GM18511 (cell line): ENCODE measurements at regions not wholly inside any gene's neighbourhood (a gene's known extent, or its start where the extent isn't known, plus 50 kb on each side); places are given as distances from the start of the nearest gene placed in this dataset.
"Not testable (repeated sequence)": the region's sequence is repeated elsewhere in the genome, so short reads cannot be mapped to it uniquely, and the experiment has no call there.

ENCODE experiments used
- ATAC-seq: cut with Tn5 transposase; IDR thresholded peaks from one replicate; pipeline ENCODE4 v1.9.1; 2021; ENCODE audit warnings: mild to moderate bottlenecking, moderate library complexity; ENCODE audit not compliant: unreplicated experiment

DNA sequence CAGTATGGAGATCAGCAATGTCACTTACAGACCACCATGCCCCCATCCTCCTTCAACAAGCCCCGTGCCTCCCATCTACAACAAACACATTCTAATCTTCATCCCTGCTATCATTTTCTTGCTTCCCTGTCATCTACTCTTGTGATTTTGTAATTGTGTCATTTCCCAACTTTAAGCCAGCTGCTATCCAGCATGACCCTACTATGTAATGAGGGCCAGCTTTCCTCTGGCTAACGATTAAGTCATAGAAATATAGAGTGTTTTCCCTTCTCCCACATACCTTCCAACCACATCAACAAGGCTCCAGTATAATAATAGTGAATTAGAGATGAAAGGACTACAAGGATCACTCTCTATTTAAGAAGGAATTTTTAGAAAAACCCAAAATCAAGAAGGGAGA, 607.0 kb downstream of the TENT5A start:
- no peak for ATAC-seq

DNA sequence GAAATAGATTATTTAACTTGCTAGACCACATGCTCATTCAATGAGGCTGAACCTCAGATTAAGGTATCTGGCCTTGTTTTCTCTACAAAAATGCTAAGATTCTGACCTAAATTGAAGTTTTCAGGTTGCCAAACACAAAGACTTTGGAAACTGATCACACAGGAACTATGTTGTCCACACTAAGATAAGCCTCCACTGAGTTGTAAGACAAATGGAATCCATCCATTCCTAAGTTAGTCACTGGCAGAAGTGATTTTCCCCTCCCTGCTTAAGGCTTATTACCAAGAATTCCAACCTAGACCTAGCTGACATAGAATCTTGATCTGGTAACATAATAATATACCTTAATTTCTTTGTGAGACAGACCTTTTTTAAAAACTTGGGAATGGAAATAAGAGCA, 608.1 kb downstream of the TENT5A start:
- no peak for ATAC-seq

DNA sequence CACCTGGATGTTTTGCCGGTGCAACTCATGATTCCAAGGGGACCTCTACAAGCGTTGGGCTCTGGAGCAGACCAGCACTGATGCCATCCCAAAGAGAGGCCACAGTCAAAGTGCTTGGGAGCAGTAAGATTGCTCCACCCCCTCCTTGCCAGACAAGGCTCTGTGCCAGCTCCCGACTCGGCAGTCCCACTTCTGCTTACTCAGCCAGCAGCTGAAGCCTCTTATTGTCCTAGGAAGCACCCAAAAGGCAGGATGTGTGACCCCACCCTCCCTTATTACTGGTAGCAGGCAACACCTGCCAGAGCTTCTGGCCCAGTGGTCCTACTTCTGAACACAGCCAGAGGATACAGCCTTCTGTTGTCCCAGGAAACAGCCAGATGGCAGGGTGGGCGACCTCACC, 614.2 kb downstream of the TENT5A start:
- no peak for ATAC-seq

DNA sequence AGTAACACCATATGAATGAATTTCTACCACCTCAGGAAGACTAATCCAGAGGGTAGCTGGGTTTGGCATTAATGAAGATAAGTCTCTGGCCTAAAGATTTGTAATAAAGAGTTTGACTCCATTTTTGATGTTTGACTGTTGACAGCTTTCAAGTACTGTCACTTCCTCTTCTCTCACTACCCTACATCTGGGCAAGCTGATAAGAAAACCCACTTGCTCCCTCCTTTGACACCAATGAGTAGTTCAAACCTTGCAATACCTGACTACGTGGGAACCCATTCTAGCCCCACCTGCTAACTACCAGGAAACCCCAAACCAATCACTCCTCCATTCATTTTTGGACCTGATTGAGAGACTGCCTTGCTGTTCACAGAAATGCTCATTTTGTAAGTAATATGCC, 621.5 kb downstream of the TENT5A start:
- ATAC-seq = no peak

DNA sequence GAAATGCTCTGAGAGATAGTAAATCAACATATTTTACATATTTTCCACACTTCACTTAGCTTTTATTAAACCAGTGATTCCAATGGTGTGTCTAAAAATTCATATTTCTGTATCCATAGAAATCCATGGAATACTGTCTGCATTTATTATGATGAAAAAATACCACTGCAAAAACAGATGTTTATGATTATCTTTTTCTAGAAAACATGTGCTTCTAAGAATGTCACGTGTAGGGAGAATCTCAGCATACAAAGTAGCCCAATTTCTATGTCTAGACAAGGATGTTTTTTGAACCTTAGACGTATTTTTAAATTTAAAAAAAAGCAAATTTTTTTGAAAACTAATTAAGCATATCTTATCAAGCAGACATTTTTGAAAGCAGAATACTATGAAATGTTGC, 622.4 kb downstream of the TENT5A start:
- ATAC-seq = no peak

DNA sequence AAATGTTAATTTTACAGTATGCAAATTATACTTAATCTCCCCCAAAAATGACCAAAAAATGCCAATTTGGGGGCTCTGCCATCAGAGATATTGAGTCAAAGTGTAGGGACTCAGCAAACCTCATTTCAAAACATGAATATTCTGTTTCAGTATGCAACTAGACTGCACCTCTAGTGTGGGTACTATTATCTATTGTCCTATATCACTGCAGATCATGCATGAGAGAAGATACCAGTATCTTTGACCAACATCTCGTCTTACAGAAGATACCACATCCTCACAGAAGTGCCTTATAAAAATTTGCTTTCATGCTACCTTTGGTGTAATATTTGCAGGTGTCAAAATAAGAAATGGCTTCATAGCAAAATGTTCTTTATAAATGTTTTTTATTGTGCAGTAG, 623.8 kb downstream of the TENT5A start:
- no peak for ATAC-seq

DNA sequence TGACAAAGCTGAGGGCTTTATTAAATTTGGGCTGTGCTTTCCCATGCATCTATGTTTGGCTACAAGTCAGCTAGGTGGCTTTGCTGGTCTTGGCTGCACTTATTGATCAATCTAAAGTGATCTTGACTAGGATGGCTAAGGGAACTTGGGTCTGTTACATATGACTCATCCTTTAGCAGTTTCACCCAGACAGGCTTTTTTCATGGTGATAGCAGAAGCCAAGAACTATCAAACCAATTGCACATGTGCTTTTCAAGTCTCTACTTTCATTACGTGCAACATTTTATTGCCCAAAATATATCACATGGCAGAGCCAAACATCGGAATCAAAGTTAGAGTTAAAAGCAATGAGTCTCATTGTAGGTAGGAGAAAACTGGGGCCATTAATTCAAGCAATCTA, 626.3 kb downstream of the TENT5A start:
- no peak for ATAC-seq

DNA sequence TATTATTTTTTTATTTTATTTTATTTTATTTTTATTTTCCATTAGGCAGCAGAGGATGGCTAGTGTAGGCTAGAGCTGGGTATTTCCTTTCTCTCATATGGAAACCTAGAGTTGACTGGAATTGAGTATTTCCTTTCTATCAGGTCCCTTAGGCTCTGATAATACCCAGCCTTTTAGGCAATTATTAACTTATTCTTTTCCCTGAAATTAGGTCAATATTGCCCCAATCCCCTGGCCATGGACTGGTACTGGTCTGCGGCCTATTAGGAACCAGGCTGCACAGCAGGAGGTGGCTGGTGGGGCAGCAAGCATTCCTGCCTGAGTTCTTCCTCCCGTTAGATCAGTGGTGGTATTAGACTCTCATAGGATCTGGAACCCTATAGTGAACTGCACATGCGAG, 632.2 kb downstream of the TENT5A start:
- no peak for ATAC-seq

DNA sequence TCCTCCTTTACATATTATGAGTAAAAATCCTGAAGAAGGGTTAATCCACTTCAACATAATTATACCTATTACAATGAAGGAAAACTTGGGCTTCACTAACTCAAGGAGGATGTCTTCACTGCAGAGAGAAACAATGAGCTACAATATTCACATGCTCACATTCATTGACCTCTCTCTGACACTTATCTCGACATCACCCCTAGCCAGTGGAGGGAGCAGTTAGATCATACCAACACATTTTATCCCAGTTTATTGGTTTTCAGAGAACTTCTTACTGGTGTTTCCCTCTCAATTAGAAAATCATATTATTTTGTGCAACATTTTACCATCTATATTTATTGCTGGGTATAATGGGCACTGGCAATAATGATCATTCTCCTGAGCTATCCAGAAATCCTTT, 646.5 kb downstream of the TENT5A start:
- ATAC-seq = no peak

DNA sequence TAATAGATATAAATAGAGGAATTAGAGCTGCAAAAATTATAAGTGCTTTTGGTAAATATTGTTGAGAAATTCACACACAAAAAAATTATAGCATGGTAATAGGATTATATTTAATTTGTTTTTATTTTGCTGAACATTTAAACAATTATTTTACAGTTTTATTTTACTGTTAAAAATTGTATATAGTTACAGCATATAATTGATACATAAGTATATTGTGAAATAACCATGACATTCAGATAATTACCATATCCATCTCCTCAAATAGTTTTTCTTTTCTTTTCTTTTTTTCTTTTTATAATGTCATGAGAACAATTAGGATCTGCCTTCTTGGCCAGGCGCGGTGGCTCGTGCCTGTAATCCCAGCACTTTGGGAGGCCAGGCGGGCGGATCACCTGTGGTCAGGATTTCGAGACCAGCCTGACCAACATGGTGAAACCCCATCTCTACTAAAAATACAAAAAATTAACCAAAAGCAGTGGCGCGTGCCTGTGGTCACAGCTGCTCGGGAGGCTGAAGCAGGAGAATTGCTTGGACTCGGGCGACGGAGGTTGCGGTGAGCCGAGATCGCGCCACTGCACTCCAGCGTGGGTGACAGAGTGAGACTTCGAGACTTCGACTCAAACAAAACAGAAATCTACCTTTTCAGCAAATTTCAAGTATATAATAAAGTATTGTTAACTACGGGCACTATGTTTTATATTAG, 654.2 kb downstream of the TENT5A start:
- no peak for ATAC-seq

DNA sequence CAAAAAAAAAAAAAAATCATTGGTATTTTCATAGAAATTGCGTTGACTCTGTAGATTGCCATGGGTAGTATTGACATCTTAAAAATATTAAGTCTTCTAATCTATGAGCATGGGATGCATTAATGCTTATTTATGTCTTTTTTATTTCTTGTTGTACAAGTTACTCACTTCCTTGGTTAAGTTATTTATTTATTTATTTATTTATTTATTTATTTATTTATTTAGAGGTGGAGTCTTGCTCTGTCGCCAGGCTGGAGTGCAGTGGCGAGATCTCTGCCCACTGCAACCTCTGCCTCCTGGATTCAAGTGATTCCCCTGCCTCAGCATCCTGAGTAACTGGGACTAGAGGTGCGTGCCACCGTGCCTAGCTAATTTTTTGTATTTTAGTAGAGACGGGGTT, 656.0 kb downstream of the TENT5A start:
- not testable (repeated sequence) for ATAC-seq

DNA sequence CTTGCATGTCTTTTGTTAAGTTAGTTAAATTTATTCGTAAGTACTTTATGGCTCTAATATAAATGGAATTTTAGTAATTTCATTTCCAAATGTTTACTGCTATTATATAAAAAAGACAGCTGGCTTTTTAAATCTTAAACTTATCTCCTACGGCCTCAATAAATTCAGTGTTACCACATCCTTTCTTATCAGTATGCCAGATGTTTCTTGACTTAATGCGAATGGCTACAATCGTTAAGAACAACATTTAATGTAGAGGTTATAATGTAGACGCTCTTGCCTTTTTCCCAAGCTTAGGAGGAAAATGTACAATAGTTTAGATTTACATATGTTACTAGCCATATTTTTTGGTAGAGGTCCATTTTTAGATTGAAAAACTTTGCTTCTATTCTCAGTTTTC, 659.4 kb downstream of the TENT5A start:
- ATAC-seq = no peak

DNA sequence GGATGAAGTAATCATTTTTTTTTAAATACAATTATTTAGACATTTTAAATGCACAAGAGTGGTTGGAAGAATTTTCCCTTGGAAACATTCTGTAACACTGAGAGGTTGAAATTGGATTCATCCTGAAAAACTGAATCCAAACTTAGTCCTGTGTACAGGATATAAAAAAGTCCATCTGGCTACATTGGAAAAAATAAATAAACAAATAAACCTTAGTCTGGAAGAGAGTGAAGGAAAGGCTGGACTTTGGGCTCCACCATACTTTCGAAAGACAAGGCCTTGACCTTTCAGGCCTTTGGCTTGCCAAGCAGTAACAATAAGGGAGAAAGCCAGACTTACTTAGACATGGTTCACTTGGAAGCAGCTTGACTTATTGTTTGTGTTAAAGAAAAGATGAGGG, 664.3 kb downstream of the TENT5A start:
- ATAC-seq = no peak

DNA sequence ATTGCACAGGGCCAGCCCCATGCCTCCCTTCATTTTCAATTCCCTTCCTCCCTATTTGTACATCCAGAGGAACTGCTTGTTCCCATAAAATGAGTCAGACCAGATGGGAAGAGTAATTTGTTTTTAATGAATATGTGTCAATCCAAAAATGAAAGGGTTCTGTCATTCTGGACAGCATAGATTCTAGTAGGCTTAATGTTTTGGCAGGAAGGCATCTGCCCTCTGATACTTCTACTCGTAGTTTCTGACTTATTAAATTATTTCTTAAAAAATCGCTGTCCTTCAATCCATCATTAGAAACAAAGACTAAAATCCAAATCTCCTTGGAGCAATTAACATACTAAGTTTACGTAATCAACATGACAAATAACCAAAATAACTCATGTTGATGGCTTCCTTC, 665.5 kb downstream of the TENT5A start:
- ATAC-seq = no peak

DNA sequence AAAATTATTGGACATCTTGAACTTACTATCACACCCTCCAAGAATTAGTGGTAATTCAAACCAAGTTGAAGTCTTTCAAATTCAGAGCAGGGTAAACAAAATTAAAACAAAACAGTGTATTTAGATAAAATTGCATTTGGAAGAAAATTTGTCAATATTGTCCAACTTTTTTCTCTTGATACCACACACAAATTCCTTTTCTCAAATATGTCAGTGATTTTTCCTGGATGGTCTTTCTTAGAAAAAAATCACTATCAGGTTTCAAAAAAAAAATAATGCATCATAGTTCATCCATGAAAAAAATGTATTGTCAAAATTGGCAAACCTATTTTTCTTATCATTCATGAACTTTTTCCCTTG, 667.1 kb downstream of the TENT5A start:
- ATAC-seq = no peak

DNA sequence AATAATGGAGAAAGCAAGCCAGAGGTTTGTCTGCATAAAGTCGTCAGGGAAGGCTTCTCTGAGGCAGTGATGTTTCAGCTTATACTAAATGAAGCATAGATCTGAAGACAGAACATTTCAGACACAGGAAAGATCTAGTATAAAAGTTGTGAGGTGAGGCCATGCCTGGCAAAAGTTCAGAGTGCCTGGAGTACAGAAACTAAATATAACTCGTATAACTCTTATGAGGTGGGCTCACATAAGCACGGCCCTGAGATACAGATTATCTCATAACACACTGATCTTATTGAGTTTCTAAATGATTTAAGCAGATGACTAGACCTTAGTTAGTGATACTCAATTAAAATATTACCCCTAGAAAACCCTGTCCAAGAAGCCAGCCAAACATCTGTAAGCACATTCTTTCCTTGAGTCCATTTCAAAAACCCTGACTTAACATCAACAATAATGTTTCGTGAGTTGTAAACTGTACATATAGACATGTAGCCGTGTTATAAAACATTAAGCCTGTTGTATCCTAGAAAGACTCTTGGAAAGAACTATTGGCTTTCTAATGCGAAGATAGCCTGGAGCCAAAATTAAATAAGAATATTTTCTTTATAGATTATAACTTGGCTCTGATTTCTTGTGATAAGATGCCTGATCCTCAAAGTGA, 667.6 kb downstream of the TENT5A start:
- ATAC-seq = no peak

DNA sequence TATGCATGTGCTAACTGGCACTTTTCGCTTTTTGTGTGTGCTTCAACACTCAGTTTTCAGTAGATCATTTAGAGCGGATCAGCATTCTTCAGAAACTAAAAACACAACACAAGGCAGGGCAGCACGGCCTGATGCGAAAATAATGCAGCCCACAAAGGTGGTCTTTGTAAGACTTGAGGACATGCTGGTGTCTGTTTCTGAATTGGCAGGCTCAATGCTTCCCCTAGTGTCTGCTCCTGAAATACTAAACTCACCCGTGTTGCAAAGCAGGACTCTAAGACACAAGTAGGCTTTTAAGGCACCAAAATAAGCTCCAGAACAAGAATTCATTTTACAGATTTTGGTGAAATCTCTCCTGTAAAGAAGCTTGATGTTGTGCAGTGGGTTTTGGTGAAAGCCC, 676.5 kb downstream of the TENT5A start:
- no peak for ATAC-seq

DNA sequence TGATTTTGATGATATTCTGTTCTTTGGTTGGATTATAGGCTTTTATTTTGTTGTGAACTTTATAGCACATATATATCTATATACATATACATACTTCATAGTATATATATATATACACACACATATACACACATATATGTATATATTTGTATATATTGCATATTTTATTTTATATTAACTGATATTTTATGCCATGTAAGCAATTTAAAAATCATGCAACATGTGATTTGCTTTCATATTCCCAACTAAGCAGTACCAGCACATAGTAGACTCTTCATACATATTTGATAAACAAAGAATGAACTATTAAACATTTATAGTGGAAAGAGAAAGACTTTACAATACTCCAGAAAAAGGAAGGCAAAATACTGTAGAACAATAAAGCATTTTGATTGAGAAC, 679.2 kb downstream of the TENT5A start:
- no peak for ATAC-seq

DNA sequence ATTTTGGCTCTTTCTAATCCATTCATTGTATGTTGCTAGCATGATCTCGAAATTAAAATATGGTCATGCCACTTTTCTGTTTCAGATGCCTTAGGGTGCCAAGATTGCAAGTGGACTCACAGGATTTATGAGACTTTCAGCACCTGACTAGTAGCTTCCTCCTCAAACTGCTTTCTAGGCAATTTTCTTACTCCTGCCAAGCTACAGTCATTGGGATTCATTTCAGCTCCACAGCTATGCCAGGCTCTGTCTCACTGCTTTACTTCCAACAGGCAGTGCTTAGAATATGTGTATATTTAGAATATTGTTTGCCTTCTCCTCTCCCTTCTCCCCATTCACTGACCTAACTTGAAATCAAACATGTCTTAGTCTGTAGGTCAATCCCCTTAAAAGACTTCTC, 681.4 kb downstream of the TENT5A start:
- no peak for ATAC-seq

DNA sequence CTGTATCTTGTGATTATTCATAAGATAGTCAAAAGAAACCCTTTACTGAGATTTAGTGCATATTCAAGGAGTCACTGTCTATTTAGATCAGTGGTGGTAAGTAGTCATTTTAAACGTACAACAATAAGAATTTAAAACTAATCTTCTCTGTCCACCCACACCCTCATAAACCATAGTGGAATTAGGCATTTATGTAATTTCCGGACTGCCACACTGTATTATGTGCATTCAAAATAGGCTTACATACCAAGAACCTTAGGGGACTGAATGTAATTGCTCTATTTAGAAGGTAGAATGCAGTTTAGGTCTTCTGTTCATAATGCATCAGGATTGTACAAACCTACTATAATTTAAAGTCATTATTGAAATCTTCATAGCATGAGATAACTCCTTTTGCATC, 685.4 kb downstream of the TENT5A start:
- ATAC-seq = no peak

DNA sequence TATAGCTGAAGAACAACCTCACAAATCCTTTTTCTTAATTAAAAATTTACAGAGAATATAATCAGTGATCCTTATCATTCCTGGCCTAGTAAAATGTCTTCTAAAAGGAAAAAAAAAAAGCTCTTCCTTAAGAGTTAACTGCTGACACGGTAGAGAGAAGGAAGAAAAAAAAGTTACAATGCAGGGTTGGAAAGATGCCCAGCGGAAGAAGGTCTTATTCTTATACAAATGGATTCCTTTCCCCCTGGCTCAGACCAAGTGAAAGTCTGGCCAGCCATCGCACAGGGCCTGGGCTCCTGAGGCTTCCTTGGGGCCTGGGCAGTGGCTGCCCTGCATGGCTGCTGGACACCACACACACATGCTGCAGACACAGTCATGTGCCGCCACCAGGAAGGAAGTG, 688.6 kb downstream of the TENT5A start:
- ATAC-seq = no peak

DNA sequence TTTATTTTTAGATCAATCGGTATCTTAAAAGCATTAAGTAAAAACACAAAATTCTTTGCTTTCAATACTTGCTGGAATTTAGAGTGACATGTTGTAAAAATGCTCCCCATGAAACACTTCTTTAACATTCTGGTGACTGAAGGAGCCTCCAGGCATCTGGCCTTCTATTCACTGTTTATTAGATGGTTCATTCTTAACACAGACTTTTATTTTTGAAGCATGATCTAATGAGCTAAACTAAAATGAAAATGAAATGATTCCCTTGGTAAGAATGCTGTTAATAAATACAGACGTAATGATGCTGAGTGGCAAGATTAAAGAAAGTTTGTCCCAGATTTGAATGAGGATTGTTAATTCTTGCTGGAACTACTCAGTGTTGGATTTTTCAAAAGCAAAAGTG, 698.4 kb downstream of the TENT5A start:
- no peak for ATAC-seq

DNA sequence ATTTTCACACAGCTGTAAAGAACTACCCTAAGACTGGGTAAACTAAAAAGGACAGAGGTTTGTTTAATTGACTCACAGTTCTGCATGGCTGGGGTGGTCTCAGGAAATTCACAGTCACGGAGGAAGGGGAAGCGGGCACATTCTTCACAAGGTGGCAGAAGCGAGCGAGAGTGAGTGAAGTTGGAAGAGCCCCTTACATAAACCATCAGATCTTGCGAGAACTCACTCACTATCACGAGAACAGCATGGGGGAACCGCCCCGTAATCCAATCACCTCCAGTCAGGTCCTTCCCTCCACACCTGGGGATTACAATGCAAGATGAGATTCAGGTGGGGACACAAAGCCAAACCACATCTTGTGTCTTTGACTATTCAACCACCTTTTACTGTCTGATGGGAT, 700.5 kb downstream of the TENT5A start:
- no peak for ATAC-seq
